ENCODE measurements at regions not wholly inside any gene's neighbourhood (a gene's known extent, or its start where the extent isn't known, plus 50 kb on each side); places are given as distances from the start of the nearest gene placed in this dataset.

DNA sequence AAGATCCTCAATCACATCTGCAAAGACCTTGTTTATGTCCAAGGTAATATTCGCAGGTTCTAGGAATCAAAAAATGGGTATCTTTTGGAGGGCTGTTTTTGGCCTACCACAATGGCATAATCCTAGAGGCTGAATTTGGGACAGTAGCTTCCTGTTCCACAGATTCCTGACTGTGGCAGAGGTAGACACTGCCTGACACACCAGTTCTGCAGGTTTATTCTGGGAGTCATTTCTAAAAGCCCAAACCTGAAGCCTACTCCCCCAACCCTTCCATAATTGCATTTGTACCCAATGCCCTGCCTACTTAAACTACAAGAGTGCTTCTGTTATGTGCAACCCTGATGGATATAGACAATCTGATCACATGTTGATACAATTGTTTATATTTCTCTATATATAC, 378.9 kb downstream of the PCNX1 start:
- WGBS, 2 experiments (ENCODE audit: insufficient coverage in 2 of 2): 88 to 100% methylated on average over 1 of the region's 1 CpG
- Histone ChIP-seq H3K4me1 (ENCODE audit: control insufficient read depth, insufficient read depth, low read length, poor library complexity, severe bottlenecking) (peaks cover under 1% of the 10 kb centered on the region), H3K36me3 (ENCODE audit: control insufficient read depth, insufficient read depth, low read length) (no peaks in the 10 kb centered on the region)

DNA sequence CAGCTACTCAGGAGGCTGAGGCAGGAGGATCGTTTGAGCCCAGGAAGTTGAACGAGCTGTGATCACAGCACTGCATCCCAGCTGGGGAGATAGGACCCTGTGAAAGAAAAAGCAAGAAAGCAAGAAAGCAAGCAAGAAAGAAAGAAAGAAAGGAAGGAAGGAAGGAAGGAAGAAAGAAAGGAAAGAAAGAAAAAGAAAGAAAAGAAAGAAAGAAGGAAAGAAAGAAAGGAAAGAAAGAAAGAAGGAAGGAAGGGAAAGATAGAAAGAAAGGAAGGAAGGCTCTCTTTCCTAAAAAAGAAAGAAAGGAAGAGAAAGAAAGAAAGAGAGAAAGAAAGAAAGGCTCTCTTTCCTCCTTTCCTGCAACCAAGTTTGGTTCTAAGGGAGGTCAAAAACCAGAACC, 380.3 kb downstream of the PCNX1 start:
- no peaks in the 10 kb centered on the region for H3K36me3 ChIP-seq (ENCODE audit: control insufficient read depth, insufficient read depth, low read length)
- H3K4me3 ChIP-seq (ENCODE audit: extremely low read depth, insufficient read depth, low read length, poor library complexity, severe bottlenecking): no peak overlapping the region
- peaks cover 7% of the 10 kb centered on the region for H3K9me3 ChIP-seq (ENCODE audit: control insufficient read depth, low read length)
- no peak overlapping the region for H3K27ac ChIP-seq (ENCODE audit: low read depth, low read length, severe bottlenecking)
- peaks cover 2% of the 10 kb centered on the region for H3K4me1 ChIP-seq (ENCODE audit: control insufficient read depth, insufficient read depth, low read length, poor library complexity, severe bottlenecking)
- 75 to 90% methylated on average over 2 of the region's 2 CpGs for WGBS, 2 experiments (ENCODE audit: insufficient coverage in 2 of 2)

More for the DNA sequence above, 378.9 kb downstream of the PCNX1 start:
- Histone ChIP-seq H3K27ac (ENCODE audit: low read depth, low read length, severe bottlenecking) (no peak overlapping the region), H3K9me3 (ENCODE audit: control insufficient read depth, low read length) (peaks cover 7% of the 10 kb centered on the region), H3K4me3 (ENCODE audit: extremely low read depth, insufficient read depth, low read length, poor library complexity, severe bottlenecking) (no peak overlapping the region)

- Histone ChIP-seq H3K9me3 (ENCODE audit: control insufficient read depth, low read length) (peaks cover 7% of the 10 kb centered on the region), H3K4me3 (ENCODE audit: extremely low read depth, insufficient read depth, low read length, poor library complexity, severe bottlenecking) (no peak overlapping the region), H3K4me1 (ENCODE audit: control insufficient read depth, insufficient read depth, low read length, poor library complexity, severe bottlenecking) (peaks cover 2% of the 10 kb centered on the region), H3K36me3 (ENCODE audit: control insufficient read depth, insufficient read depth, low read length) (no peaks in the 10 kb centered on the region), H3K27ac (ENCODE audit: low read depth, low read length, severe bottlenecking) (no peak overlapping the region)
- WGBS, 2 experiments (ENCODE audit: insufficient coverage in 2 of 2): 84 to 100% methylated on average over 1 to 3 of the region's 4 CpGs
These were observed 382.3 kb downstream of the PCNX1 start for GRCh38 chr14:71289536-71289935.

GRCh38 chr14:71290301-71290700, 383.0 kb downstream of the PCNX1 start:
- peaks cover 2% of the 10 kb centered on the region for H3K4me1 ChIP-seq (ENCODE audit: control insufficient read depth, insufficient read depth, low read length, poor library complexity, severe bottlenecking)
- peaks cover 2% of the 10 kb centered on the region for H3K9me3 ChIP-seq (ENCODE audit: control insufficient read depth, low read length)
- H3K4me3 ChIP-seq (ENCODE audit: extremely low read depth, insufficient read depth, low read length, poor library complexity, severe bottlenecking): no peak overlapping the region
- no peak overlapping the region for H3K27ac ChIP-seq (ENCODE audit: low read depth, low read length, severe bottlenecking)
- 85 to 100% methylated on average over 3 to 4 of the region's 6 CpGs for WGBS, 2 experiments (ENCODE audit: insufficient coverage in 2 of 2)
- no peaks in the 10 kb centered on the region for H3K36me3 ChIP-seq (ENCODE audit: control insufficient read depth, insufficient read depth, low read length)

- H3K36me3 ChIP-seq (ENCODE audit: control insufficient read depth, insufficient read depth, low read length): no peaks in the 10 kb centered on the region
- H3K4me1 ChIP-seq (ENCODE audit: control insufficient read depth, insufficient read depth, low read length, poor library complexity, severe bottlenecking): peaks cover 2% of the 10 kb centered on the region
- peak overlapping the region; percentile 57 for H3K27ac ChIP-seq (ENCODE audit: low read depth, low read length, severe bottlenecking)
- 76 to 100% methylated on average over 2 to 4 of the region's 4 CpGs for WGBS, 2 experiments (ENCODE audit: insufficient coverage in 2 of 2)
- no peak overlapping the region for H3K4me3 ChIP-seq (ENCODE audit: extremely low read depth, insufficient read depth, low read length, poor library complexity, severe bottlenecking)
- H3K9me3 ChIP-seq (ENCODE audit: control insufficient read depth, low read length): no peaks in the 10 kb centered on the region
These were observed 383.8 kb downstream of the PCNX1 start for GRCh38 chr14:71290960-71291466.

DNA sequence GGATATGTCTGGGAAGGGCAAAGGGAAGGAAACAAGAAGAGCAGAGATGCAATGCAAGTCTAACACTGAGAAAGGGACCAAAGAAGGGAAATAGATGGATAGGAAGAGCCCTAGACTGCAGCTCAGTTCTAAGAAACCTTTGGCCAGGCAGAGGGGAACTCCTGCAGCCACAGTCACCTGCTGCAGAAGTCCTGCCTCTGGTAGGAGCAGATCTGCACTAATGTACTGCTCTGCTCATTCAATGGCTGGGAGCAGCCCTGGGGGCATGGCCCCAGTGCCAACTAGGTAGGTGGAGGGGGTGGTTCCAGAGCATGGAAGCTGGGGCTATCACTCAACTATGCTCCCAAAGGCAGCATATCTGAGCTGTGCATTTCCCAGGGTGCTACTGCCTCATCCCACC, 388.9 kb downstream of the PCNX1 start:
- H3K36me3 ChIP-seq (ENCODE audit: control insufficient read depth, insufficient read depth, low read length): no peaks in the 10 kb centered on the region
- H3K27ac ChIP-seq (ENCODE audit: low read depth, low read length, severe bottlenecking): no peak overlapping the region
- H3K4me1 ChIP-seq (ENCODE audit: control insufficient read depth, insufficient read depth, low read length, poor library complexity, severe bottlenecking): peaks cover 1% of the 10 kb centered on the region
- H3K4me3 ChIP-seq (ENCODE audit: extremely low read depth, insufficient read depth, low read length, poor library complexity, severe bottlenecking): no peak overlapping the region
- H3K9me3 ChIP-seq (ENCODE audit: control insufficient read depth, low read length): no peaks in the 10 kb centered on the region

- Histone ChIP-seq H3K4me3 (ENCODE audit: extremely low read depth, insufficient read depth, low read length, poor library complexity, severe bottlenecking) (no peak overlapping the region), H3K27ac (ENCODE audit: low read depth, low read length, severe bottlenecking) (no peak overlapping the region), H3K4me1 (ENCODE audit: control insufficient read depth, insufficient read depth, low read length, poor library complexity, severe bottlenecking) (no peaks in the 10 kb centered on the region), H3K36me3 (ENCODE audit: control insufficient read depth, insufficient read depth, low read length) (no peaks in the 10 kb centered on the region), H3K9me3 (ENCODE audit: control insufficient read depth, low read length) (peaks cover 9% of the 10 kb centered on the region)
- 83 to 100% methylated on average over 3 of the region's 5 CpGs for WGBS, 2 experiments (ENCODE audit: insufficient coverage in 2 of 2)
These were observed 393.5 kb downstream of the PCNX1 start for GRCh38 chr14:71300566-71301330.

- H3K4me3 ChIP-seq (ENCODE audit: extremely low read depth, insufficient read depth, low read length, poor library complexity, severe bottlenecking): no peak overlapping the region
- H3K9me3 ChIP-seq (ENCODE audit: control insufficient read depth, low read length): peaks cover 10% of the 10 kb centered on the region
- H3K4me1 ChIP-seq (ENCODE audit: control insufficient read depth, insufficient read depth, low read length, poor library complexity, severe bottlenecking): no peaks in the 10 kb centered on the region
- 92 to 100% methylated on average over 1 to 2 of the region's 2 CpGs for WGBS, 2 experiments (ENCODE audit: insufficient coverage in 2 of 2)
- H3K36me3 ChIP-seq (ENCODE audit: control insufficient read depth, insufficient read depth, low read length): no peaks in the 10 kb centered on the region
- H3K27ac ChIP-seq (ENCODE audit: low read depth, low read length, severe bottlenecking): no peak overlapping the region
These were observed 394.4 kb downstream of the PCNX1 start for GRCh38 chr14:71301611-71302010.

GRCh38 chr14:71304690-71305089, 397.4 kb downstream of the PCNX1 start:
- H3K36me3 ChIP-seq (ENCODE audit: control insufficient read depth, insufficient read depth, low read length): no peaks in the 10 kb centered on the region
- 87% methylated on average over 6 of the region's 6 CpGs for WGBS, 2 experiments (ENCODE audit: insufficient coverage in 2 of 2)
- no peak overlapping the region for H3K27ac ChIP-seq (ENCODE audit: low read depth, low read length, severe bottlenecking)
- H3K4me3 ChIP-seq (ENCODE audit: extremely low read depth, insufficient read depth, low read length, poor library complexity, severe bottlenecking): no peak overlapping the region
- peaks cover 10% of the 10 kb centered on the region for H3K9me3 ChIP-seq (ENCODE audit: control insufficient read depth, low read length)
- no peaks in the 10 kb centered on the region for H3K4me1 ChIP-seq (ENCODE audit: control insufficient read depth, insufficient read depth, low read length, poor library complexity, severe bottlenecking)

- Histone ChIP-seq H3K9me3 (ENCODE audit: control insufficient read depth, low read length) (peaks cover 10% of the 10 kb centered on the region), H3K4me1 (ENCODE audit: control insufficient read depth, insufficient read depth, low read length, poor library complexity, severe bottlenecking) (no peaks in the 10 kb centered on the region), H3K36me3 (ENCODE audit: control insufficient read depth, insufficient read depth, low read length) (no peaks in the 10 kb centered on the region), H3K4me3 (ENCODE audit: extremely low read depth, insufficient read depth, low read length, poor library complexity, severe bottlenecking) (no peak overlapping the region), H3K27ac (ENCODE audit: low read depth, low read length, severe bottlenecking) (no peak overlapping the region)
- 100% methylated on average over 1 of the region's 1 CpG; no CpG with 5 or more reads in 1 of the 2 experiments for WGBS, 2 experiments (ENCODE audit: insufficient coverage in 2 of 2)
These were observed 401.4 kb downstream of the PCNX1 start for GRCh38 chr14:71308671-71309070.

DNA sequence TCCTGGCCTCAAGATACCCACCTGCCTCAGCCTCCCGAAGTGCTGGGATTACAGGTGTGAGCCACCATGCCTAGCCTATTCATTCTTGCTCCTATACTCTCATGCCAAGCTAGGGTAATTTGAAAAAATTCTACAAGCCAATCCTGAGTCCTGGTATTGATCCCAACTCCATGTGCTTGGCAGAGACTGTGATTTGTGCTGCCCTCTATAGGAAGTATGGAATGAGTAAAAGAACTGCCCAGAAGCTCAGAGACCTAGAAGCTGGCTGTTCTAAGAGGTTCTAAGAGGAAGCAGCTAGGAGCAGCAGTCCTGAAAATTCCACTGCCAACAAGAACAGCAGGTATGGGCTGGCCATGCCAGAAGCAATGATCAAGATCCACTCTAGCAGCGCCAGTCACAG, 402.5 kb downstream of the PCNX1 start:
- Histone ChIP-seq H3K4me1 (ENCODE audit: control insufficient read depth, insufficient read depth, low read length, poor library complexity, severe bottlenecking) (no peaks in the 10 kb centered on the region), H3K27ac (ENCODE audit: low read depth, low read length, severe bottlenecking) (no peak overlapping the region), H3K4me3 (ENCODE audit: extremely low read depth, insufficient read depth, low read length, poor library complexity, severe bottlenecking) (no peak overlapping the region), H3K9me3 (ENCODE audit: control insufficient read depth, low read length) (peaks cover 7% of the 10 kb centered on the region), H3K36me3 (ENCODE audit: control insufficient read depth, insufficient read depth, low read length) (no peaks in the 10 kb centered on the region)
- 100% methylated on average over 1 of the region's 2 CpGs; no CpG with 5 or more reads in 1 of the 2 experiments for WGBS, 2 experiments (ENCODE audit: insufficient coverage in 2 of 2)

Data from mesodermal cell (in vitro differentiated cells).